ENCODE measurements at regions not wholly inside any gene's neighbourhood (a gene's known extent, or its start where the extent isn't known, plus 50 kb on each side); places are given as distances from the start of the nearest gene placed in this dataset.
"Not testable (repeated sequence)": the region's sequence is repeated elsewhere in the genome, so short reads cannot be mapped to it uniquely, and the experiment has no call there.

GRCh38 chr5:118311103-118311819 is 677.1 kb downstream of the DTWD2 start:
- DNase-seq (ENCODE audit: low read depth in 4 of 4, low spot score in 3 of 4) = no peak

DNA sequence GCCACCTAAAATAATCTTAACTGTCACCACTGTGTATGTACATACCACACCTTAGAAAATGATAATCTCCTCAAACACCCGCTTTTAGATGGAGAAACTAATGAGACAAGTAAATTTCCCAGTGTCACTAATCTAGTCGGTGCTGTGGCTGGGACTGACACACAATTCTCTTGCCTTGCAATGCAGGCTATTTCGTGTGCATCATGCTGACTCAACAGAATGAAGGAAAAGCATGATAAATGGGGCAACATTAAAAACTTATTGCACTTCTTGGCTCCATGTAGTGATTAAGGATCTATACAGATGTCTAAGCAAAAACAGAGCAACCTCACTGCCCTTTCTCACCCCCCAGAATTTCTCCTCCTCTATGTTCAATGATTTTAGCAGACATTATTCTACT is 677.9 kb downstream of the DTWD2 start:
- DNase-seq (ENCODE audit: low read depth in 4 of 4, low spot score in 3 of 4) = no peak

DNA sequence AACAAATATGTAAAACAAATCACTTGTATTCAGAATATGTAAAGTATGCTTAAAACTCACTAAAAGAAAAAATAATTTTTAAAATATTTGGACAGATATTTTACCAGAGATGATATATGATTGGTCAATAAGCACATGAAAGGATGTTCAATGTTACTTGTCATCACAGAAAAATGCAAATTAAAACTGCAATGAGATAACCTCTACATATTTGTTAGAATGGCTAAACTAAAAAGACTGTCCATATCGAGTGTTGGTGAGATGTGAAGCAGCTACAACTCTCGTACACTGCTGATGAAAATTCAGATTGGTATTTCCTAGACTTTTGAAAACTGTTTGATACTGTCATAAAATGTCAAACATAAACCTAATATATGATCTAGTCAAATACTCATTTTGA is 685.1 kb downstream of the DTWD2 start:
- DNase-seq (ENCODE audit: low read depth in 4 of 4, low spot score in 3 of 4) = no peak

DNA sequence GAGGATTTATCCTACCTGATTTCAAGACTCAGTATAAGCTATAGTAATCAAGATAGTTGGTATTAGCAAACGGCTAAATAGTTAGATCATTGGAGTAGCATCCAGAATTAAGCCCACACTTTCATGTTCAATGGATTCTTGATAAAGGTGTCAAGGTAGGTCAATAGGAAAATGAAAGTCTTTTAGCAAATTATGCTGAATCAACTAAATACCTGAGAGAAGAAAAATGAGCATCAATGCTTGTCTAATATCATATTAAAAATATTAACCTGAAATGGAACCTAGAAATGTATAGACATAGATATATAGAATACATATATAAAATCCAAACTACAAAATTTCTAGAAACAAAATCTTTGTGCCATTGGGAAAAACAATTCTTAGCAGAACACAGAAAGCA is 685.6 kb downstream of the DTWD2 start:
- no peak for DNase-seq (ENCODE audit: low read depth in 4 of 4, low spot score in 3 of 4)

- DNase-seq (ENCODE audit: low read depth in 4 of 4, low spot score in 3 of 4) = no peak
Measured at GRCh38 chr5:118301696-118302095, 686.7 kb downstream of the DTWD2 start.

- DNase-seq (ENCODE audit: low read depth in 4 of 4, low spot score in 3 of 4) = no peak
Measured at GRCh38 chr5:118295045-118295444, 693.3 kb downstream of the DTWD2 start.

GRCh38 chr5:118293378-118293777 is 695.0 kb downstream of the DTWD2 start:
- DNase-seq (ENCODE audit: low read depth in 4 of 4, low spot score in 3 of 4) = no peak

DNA sequence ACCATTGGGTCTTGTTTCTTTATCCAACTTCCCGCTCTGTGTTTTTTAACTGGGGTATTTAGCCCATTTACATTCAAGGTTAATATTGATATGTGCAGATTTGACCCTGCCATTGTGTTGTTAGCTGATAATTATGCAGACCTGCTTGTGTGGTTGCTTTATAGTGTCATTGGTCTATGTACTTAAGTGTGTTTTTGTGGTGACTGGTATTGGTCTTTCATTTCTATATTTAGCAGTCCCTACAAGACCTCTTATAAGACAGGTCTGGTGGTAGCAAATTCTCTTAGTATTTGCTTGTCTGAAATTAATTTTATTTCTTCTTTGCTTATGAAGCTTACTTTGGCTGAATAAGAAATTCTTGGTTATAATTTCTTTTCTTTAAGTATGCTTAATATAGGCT is 698.1 kb downstream of the DTWD2 start:
- no peak for DNase-seq (ENCODE audit: low read depth in 4 of 4, low spot score in 3 of 4)

- not testable (repeated sequence) for DNase-seq (ENCODE audit: low read depth in 4 of 4, low spot score in 3 of 4)
Measured at GRCh38 chr5:118284230-118284629, 704.1 kb downstream of the DTWD2 start.

- not testable (repeated sequence) for DNase-seq (ENCODE audit: low read depth in 4 of 4, low spot score in 3 of 4)
Measured at GRCh38 chr5:118282480-118283038, 705.8 kb downstream of the DTWD2 start.

- no peak for DNase-seq (ENCODE audit: low read depth in 4 of 4, low spot score in 3 of 4)
Measured at GRCh38 chr5:118279540-118280294, 708.6 kb downstream of the DTWD2 start.

DNA sequence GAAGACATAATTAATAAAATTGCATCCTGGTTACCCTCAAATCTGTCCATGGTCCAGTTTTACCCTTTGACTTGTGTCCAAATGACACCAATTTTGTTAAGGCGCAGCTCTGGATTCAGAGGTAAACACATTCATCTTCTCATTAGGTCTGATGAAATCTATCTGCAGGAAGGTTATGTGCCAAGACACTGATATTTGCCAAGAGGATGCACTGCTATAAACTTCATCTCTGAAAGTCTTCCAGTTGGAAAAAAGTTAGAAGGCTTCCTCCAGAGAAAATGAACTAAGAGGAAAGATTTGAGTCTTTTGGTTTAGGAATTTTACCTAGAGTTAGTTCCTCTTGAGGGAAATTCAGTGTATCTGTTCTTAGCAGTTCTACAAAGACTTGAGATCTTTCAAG is 717.8 kb downstream of the DTWD2 start:
- no peak for DNase-seq (ENCODE audit: low read depth in 4 of 4, low spot score in 3 of 4)

GRCh38 chr5:118258223-118258622 is 730.1 kb downstream of the DTWD2 start:
- DNase-seq (ENCODE audit: low read depth in 4 of 4, low spot score in 3 of 4) = no peak

- DNase-seq (ENCODE audit: low read depth in 4 of 4, low spot score in 3 of 4) = no peak
Measured at GRCh38 chr5:118257066-118257465, 731.3 kb downstream of the DTWD2 start.

- DNase-seq (ENCODE audit: low read depth in 4 of 4, low spot score in 3 of 4) = no peak
Measured at GRCh38 chr5:118253225-118254061, 734.9 kb downstream of the DTWD2 start.

- no peak for DNase-seq (ENCODE audit: low read depth in 4 of 4, low spot score in 3 of 4)
Measured at GRCh38 chr5:118249386-118249785, 739.0 kb downstream of the DTWD2 start.

GRCh38 chr5:118247458-118247857 is 740.9 kb downstream of the DTWD2 start:
- DNase-seq (ENCODE audit: low read depth in 4 of 4, low spot score in 3 of 4) = no peak

DNA sequence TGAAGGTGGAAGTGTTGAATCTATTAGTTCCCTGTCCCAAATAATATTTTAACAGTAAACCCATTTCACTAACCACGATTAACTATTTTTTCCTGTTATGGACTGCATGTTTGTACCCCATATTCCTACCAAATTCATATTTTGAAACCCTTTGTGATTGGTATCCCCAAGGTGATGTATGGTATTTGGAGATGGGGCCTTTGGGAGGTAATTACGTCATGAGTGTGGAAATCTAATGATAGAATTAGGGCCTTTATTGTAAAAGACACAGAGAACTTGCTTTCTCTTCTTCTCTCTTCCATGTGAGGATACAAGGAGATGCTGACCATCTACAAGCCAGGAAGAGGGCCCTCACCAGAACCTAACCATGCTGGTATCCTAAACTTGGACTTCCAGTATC is 744.7 kb downstream of the DTWD2 start:
- no peak for DNase-seq (ENCODE audit: low read depth in 4 of 4, low spot score in 3 of 4)

DNA sequence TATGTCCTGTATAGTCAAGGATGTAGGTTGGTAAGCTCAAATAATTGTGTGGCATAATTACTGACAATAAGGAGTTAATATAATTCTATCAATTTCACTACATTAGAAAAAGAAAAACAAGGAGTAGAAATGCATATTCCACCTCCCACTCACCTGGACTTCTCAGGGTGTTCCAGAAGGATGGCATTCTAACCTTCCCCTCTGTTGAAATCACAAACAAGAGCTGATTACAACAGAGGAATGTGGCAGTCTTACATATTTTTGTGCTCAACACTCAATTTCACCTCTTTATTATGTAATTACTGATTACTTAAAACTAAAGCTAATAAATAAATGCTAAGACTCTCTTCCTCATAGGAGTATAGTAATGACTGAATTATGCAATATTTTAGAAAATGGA is 745.3 kb downstream of the DTWD2 start:
- no peak for DNase-seq (ENCODE audit: low read depth in 4 of 4, low spot score in 3 of 4)

DNA sequence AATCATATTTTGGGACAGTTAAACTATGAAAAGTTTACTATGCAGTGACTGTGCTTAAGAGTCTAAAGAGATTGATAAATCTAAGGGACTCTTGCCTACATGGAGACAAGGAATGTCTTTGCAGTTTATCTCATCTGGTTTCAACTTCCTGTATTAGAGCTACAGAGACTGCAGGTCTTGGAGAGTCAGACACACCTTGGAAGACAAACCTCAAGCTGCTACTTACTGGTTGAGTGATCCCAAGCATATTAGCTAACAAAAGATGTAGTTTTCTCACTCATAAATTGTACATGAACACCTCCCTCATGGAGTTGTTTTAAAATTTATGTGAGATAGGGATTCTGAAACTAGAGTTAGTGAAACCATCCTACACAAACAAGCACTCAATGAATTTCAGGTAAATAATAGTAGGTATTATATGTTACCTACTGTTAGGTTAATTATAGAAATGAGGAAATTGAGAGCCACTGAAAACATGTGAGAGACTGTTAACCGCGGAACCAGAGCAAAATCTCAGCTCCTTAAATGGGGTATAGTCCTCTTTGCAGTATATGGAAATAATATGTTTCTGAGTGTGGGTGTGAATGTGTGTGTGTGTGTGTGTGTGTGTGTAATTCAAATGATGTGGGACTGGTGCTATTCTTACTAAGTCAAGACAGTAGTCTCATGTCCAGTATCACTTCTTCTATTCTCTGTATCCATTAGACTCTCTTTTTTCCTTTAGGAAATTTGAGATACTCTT is 752.1 kb downstream of the DTWD2 start:
- no peak for DNase-seq (ENCODE audit: low read depth in 4 of 4, low spot score in 3 of 4)

Measured in left renal pelvis (tissue), 4 donors.